H1 (cell line): ENCODE measurements at regions not wholly inside any gene's neighbourhood (a gene's known extent, or its start where the extent isn't known, plus 50 kb on each side); places are given as distances from the start of the nearest gene placed in this dataset.

ENCODE experiments used
- CTCF ChIA-PET: fragments of 300-600 bp; sonication (Branson Sonifier 250); formaldehyde crosslinking; loops from one replicate; lab custom pipeline; 2021; ENCODE audit not compliant: partially characterized antibody; lab: Charles Lee
- POLR2A ChIA-PET: fragments of 300-600 bp; sonication (Branson Sonifier 250); formaldehyde crosslinking; loops from one replicate; lab custom pipeline; 2021; ENCODE audit warnings: inconsistent platforms; ENCODE audit not compliant: partially characterized antibody; lab: Charles Lee
- DNase-seq, 2 experiments: peaks; one replicate each; pipeline versions ENCODE4 v3.0.0 to v3.0.0-alpha.2; 2010 to 2022; ENCODE audit warnings: low spot score in 2 of 2, low read depth in 1 of 2, mixed read lengths in 1 of 2
- FAIRE-seq: peaks from 2 replicates; lab custom pipeline; 2011; peaks lifted over from hg19 to GRCh38; lab: Jason Lieb, UNC
- H2AFZ ChIP-seq: 2 replicates; pipeline ENCODE4 v1.8.1; 2012; ENCODE audit warnings: low read length, inconsistent platforms
- H2AK5ac ChIP-seq: 2 replicates; pipeline ENCODE4 v1.6.1; 2013; ENCODE audit warnings: low read depth, low read length
- H2BK120ac ChIP-seq: replicated peaks from 2 replicates; pipeline ENCODE3; 2013; ENCODE audit warnings: low read depth, low read length, inconsistent platforms
- H2BK12ac ChIP-seq: 2 replicates; pipeline ENCODE4 v1.6.1; 2013; ENCODE audit warnings: low read depth, low read length
- H2BK15ac ChIP-seq: 2 replicates; pipeline ENCODE4 v1.6.1; 2013; ENCODE audit warnings: low read length
- H2BK20ac ChIP-seq: 2 replicates; pipeline ENCODE4 v1.6.1; 2013; ENCODE audit warnings: low read length
- H2BK5ac ChIP-seq: 2 replicates; pipeline ENCODE4 v1.6.1; 2013; ENCODE audit warnings: low read depth, low read length
- H3K14ac ChIP-seq: 2 replicates; pipeline ENCODE4 v1.6.1; 2013; ENCODE audit warnings: inconsistent platforms; ENCODE audit not compliant: insufficient read length
- H3K18ac ChIP-seq: 2 replicates; pipeline ENCODE4 v1.6.1; 2013; ENCODE audit warnings: low read length; ENCODE audit errors: extremely low read depth
- H3K23ac ChIP-seq: 2 replicates; pipeline ENCODE4 v1.6.1; 2013; ENCODE audit warnings: inconsistent platforms; ENCODE audit not compliant: insufficient read length
- H3K23me2 ChIP-seq: 2 replicates; pipeline ENCODE4 v1.6.1; 2013; ENCODE audit warnings: low read depth, low read length
- H3K27ac ChIP-seq: 2 replicates; pipeline ENCODE4 v1.6.1; 2011; ENCODE audit warnings: low read depth, low read length, inconsistent platforms
- H3K27me3 ChIP-seq, 4 experiments: replicated peaks in 1 of 4; 1 replicate in 1 of 4; 2 replicates in 3 of 4; pipeline versions ENCODE4 v1.6.1 to v1.8.1; 2011 to 2013; ENCODE audit warnings: low read length in 3 of 4, mild to moderate bottlenecking in 3 of 4, inconsistent platforms in 2 of 4, mixed read lengths in 2 of 4, moderate library complexity in 1 of 4; ENCODE audit not compliant: control insufficient read depth in 3 of 4, insufficient read depth in 3 of 4; ENCODE audit errors: extremely low read depth in 1 of 4
- H3K36me3 ChIP-seq, 4 experiments: 2 replicates each; pipeline versions ENCODE4 v1.6.1 to v1.8.1; 2011 to 2013; ENCODE audit warnings: mild to moderate bottlenecking in 4 of 4, low read length in 3 of 4, moderate library complexity in 2 of 4, control low read depth in 1 of 4, inconsistent platforms in 1 of 4; ENCODE audit not compliant: insufficient read depth in 4 of 4, control insufficient read depth in 2 of 4
- H3K4ac ChIP-seq: replicated peaks from 2 replicates; pipeline ENCODE3; 2013; ENCODE audit warnings: low read length, low read depth, mixed read lengths, inconsistent platforms; ENCODE audit not compliant: insufficient read length
- H3K4me1 ChIP-seq, 4 experiments: replicated peaks in 1 of 4; 1 replicate in 1 of 4; 2 replicates in 3 of 4; pipeline versions ENCODE4 v1.6.1 to v1.8.1; 2011 to 2013; ENCODE audit warnings: low read length in 3 of 4, inconsistent platforms in 2 of 4, mixed read lengths in 1 of 4; ENCODE audit not compliant: insufficient read depth in 4 of 4, control insufficient read depth in 3 of 4
- H3K4me2 ChIP-seq, 2 experiments: 2 replicates each; pipeline versions ENCODE4 v1.6.1 to v1.8.1; 2011 to 2013; ENCODE audit warnings: low read depth in 2 of 2, low read length in 2 of 2, control low read depth in 1 of 2, inconsistent platforms in 1 of 2, mild to moderate bottlenecking in 1 of 2; ENCODE audit not compliant: insufficient read depth in 1 of 2
- H3K4me3 ChIP-seq, 4 experiments: fragments of 200-600, 300-600 bp in 1 of 4; sonication (generic), shearing (Covaris generic), sonication (Bioruptor Twin) in 1 of 4; 2 replicates each; pipeline versions ENCODE4 v1.5.1 to v1.8.1; 2011 to 2016; ENCODE audit warnings: low read length in 4 of 4, low read depth in 3 of 4, control low read depth in 2 of 4, inconsistent platforms in 2 of 4, mild to moderate bottlenecking in 2 of 4, mixed read lengths in 1 of 4, moderate library complexity in 1 of 4; ENCODE audit not compliant: insufficient read depth in 2 of 4; ENCODE audit errors: extremely low read depth in 1 of 4
- H3K56ac ChIP-seq: replicated peaks from 2 replicates; pipeline ENCODE3; 2013; ENCODE audit warnings: low read depth, mild to moderate bottlenecking, mixed read lengths, low read length, inconsistent platforms; ENCODE audit not compliant: insufficient read length
- H3K79me1 ChIP-seq: 2 replicates; pipeline ENCODE4 v1.6.1; 2013; ENCODE audit warnings: low read depth, low read length, control low read depth
- H3K79me2 ChIP-seq, 2 experiments: 2 replicates each; pipeline versions ENCODE4 v1.6.1 to v1.8.1; 2012 to 2013; ENCODE audit warnings: low read length in 2 of 2, mild to moderate bottlenecking in 2 of 2, inconsistent platforms in 1 of 2; ENCODE audit not compliant: insufficient read depth in 2 of 2, control insufficient read depth in 1 of 2
- H3K9ac ChIP-seq, 4 experiments: replicated peaks in 1 of 4; 1 replicate in 1 of 4; 2 replicates in 3 of 4; pipeline versions ENCODE4 v1.6.1 to v1.8.1; 2011 to 2013; ENCODE audit warnings: low read depth in 3 of 4, low read length in 3 of 4, control low read depth in 2 of 4, mild to moderate bottlenecking in 2 of 4, moderate library complexity in 2 of 4, inconsistent platforms in 1 of 4; ENCODE audit errors: extremely low read depth in 1 of 4
- H3K9me3 ChIP-seq, 2 experiments: 2 replicates each; pipeline versions ENCODE4 v1.6.1 to v1.8.1; 2012 to 2013; ENCODE audit warnings: mild to moderate bottlenecking in 2 of 2, moderate library complexity in 2 of 2, control low read depth in 1 of 2, inconsistent platforms in 1 of 2, low read depth in 1 of 2, low read length in 1 of 2, mixed read lengths in 1 of 2; ENCODE audit not compliant: insufficient read depth in 2 of 2
- H4K20me1 ChIP-seq, 2 experiments: replicated peaks in 1 of 2; 2 replicates each; pipeline versions ENCODE3 to v1.8.1; 2011 to 2013; ENCODE audit warnings: inconsistent platforms in 2 of 2, low read length in 2 of 2, mild to moderate bottlenecking in 1 of 2; ENCODE audit not compliant: insufficient read depth in 2 of 2, control insufficient read depth in 1 of 2
- H4K5ac ChIP-seq: 2 replicates; pipeline ENCODE4 v1.6.1; 2013; ENCODE audit warnings: low read length, low read depth, mixed read lengths, inconsistent platforms; ENCODE audit not compliant: insufficient read length
- H4K8ac ChIP-seq: 2 replicates; pipeline ENCODE4 v1.8.0; 2013; ENCODE audit warnings: mild to moderate bottlenecking, moderate library complexity, low read length, inconsistent platforms; ENCODE audit not compliant: insufficient read depth; ENCODE audit errors: extremely low read depth
- H4K91ac ChIP-seq: replicated peaks from 2 replicates; pipeline ENCODE3; 2013; ENCODE audit warnings: low read length, mixed read lengths, inconsistent platforms; ENCODE audit not compliant: insufficient read length
- ATF2 ChIP-seq: IDR thresholded peaks from 2 replicates; pipeline ENCODE4 v1.6.1; 2012; ENCODE audit warnings: low read length, inconsistent platforms
- CEBPB ChIP-seq: IDR thresholded peaks from 2 replicates; pipeline ENCODE4 v1.6.1; 2012; ENCODE audit warnings: low read depth, low read length
- CHD1 ChIP-seq: IDR thresholded peaks from 2 replicates; pipeline ENCODE4 v1.6.1; 2012; ENCODE audit warnings: low read depth, low read length, improper control_type of control experiment
- SP1 ChIP-seq: IDR thresholded peaks from 2 replicates; pipeline ENCODE4 v1.6.1; 2011; ENCODE audit warnings: low read depth, low read length
- SP2 ChIP-seq: IDR thresholded peaks from 2 replicates; pipeline ENCODE4 v1.6.1; 2012; ENCODE audit warnings: mild to moderate bottlenecking, low read length, inconsistent platforms
- SRF ChIP-seq: IDR thresholded peaks from 2 replicates; pipeline ENCODE4 v1.6.1; 2011; ENCODE audit warnings: mild to moderate bottlenecking, low read depth, low read length, moderate library complexity
- WGBS, 2 experiments: shearing (Covaris generic) in 1 of 2; methylation state at CpG; one replicate each; pipeline versions ENCODE4 v1.1.6 to v1.1.7; 2013 to 2015; ENCODE audit warnings: low lambda C conversion rate in 2 of 2, mixed read lengths in 2 of 2, inconsistent platforms in 1 of 2, low coverage in 1 of 2, missing lambda C conversion rate in 1 of 2; ENCODE audit not compliant: insufficient replicate concordance in 2 of 2, insufficient coverage in 1 of 2, insufficient read length in 1 of 2; ENCODE audit errors: extremely low coverage in 1 of 2, missing lambda C conversion rate in 1 of 2; 5-methylcytosine and 5-hydroxymethylcytosine counted together

GRCh38 chr6:51112731-51113130, 294.1 kb downstream of the TFAP2B start:
- CTCF ChIA-PET = no interaction called here
- Histone ChIP-seq H3K4me2 (no peak overlapping the region), H2BK5ac (no peak overlapping the region), H4K5ac (no peak overlapping the region), H3K23me2 (no peaks in the 10 kb centered on the region), H2BK12ac (no peak overlapping the region), H3K23ac (no peak overlapping the region), H3K18ac (no peak overlapping the region), H3K9me3 (no peaks in the 10 kb centered on the region), H3K79me2 (no peaks in the 10 kb centered on the region), H4K8ac (no peak overlapping the region), H2BK20ac (no peak overlapping the region), H3K56ac (no peak overlapping the region), H4K20me1 (no peaks in the 10 kb centered on the region), H2AK5ac (no peak overlapping the region), H3K4ac (no peak overlapping the region), H2BK15ac (no peak overlapping the region), H4K91ac (no peak overlapping the region), H3K36me3 (no peaks in the 10 kb centered on the region), H3K27me3 (no peaks in the 10 kb centered on the region), H2AFZ (no peak overlapping the region), H3K14ac (no peak overlapping the region), H3K4me1 (no peaks in the 10 kb centered on the region), H2BK120ac (no peak overlapping the region), H3K27ac (no peak overlapping the region)
- WGBS, 2 experiments = 87% methylated on average over 5 of the region's 5 CpGs; no CpG with 5 or more reads in 1 of the 2 experiments
- POLR2A ChIA-PET = no interaction called here
- DNase-seq (no peak), FAIRE-seq (no peak)
- TF ChIP-seq ATF2 (no peak), SP1 (no peak), SRF (no peak), SP2 (no peak), CHD1 (no peak), CEBPB (no peak)
- TF ChIP-seq, all 59 proteins: peak for 0
- H3K9ac ChIP-seq = no peak overlapping the region
- no peaks in the 10 kb centered on the region for H3K79me1 ChIP-seq
- no peak overlapping the region for H3K4me3 ChIP-seq
